Superior temporal gyrus (tissue), 1 donor: ENCODE measurements at regions not wholly inside any gene's neighbourhood (a gene's known extent, or its start where the extent isn't known, plus 50 kb on each side); places are given as distances from the start of the nearest gene placed in this dataset.

Experiments used
- DNase-seq: peaks from one replicate; pipeline ENCODE4 v3.0.0-alpha.2; 2016; ENCODE audit errors: extremely low spot score

GRCh38 chr1:177585302-177586220 is 384.3 kb downstream of the SEC16B start:
- no peak for DNase-seq

GRCh38 chr1:177573901-177574300 is 396.0 kb downstream of the SEC16B start:
- DNase-seq, result no peak

- no peak for DNase-seq
These were observed 398.3 kb downstream of the SEC16B start for GRCh38 chr1:177571485-177572076.

GRCh38 chr1:177571076-177571475 is 398.8 kb downstream of the SEC16B start:
- DNase-seq, result no peak

GRCh38 chr1:177569476-177569875 is 398.7 kb downstream of the BRINP2 start:
- no peak for DNase-seq

GRCh38 chr1:177568622-177569021 is 397.9 kb downstream of the BRINP2 start:
- no peak for DNase-seq

GRCh38 chr1:177567393-177567792 is 396.6 kb downstream of the BRINP2 start:
- DNase-seq, result no peak

- no peak for DNase-seq
These were observed 395.7 kb downstream of the BRINP2 start for GRCh38 chr1:177566495-177566894.

GRCh38 chr1:177561436-177561835 is 390.7 kb downstream of the BRINP2 start:
- DNase-seq, result no peak

GRCh38 chr1:177558372-177558771 is 387.6 kb downstream of the BRINP2 start:
- DNase-seq, result no peak

- DNase-seq, result no peak
These were observed 385.4 kb downstream of the BRINP2 start for GRCh38 chr1:177556163-177556562.

- no peak for DNase-seq
These were observed 376.4 kb downstream of the BRINP2 start for GRCh38 chr1:177547200-177547599.

GRCh38 chr1:177546346-177546745 is 375.6 kb downstream of the BRINP2 start:
- DNase-seq, result no peak

- no peak for DNase-seq
These were observed 355.4 kb downstream of the BRINP2 start for GRCh38 chr1:177526201-177526600.

- DNase-seq, result no peak
These were observed 354.4 kb downstream of the BRINP2 start for GRCh38 chr1:177525176-177525575.

- DNase-seq, result no peak
These were observed 346.8 kb downstream of the BRINP2 start for GRCh38 chr1:177517546-177517945.

- DNase-seq, result no peak
These were observed 343.4 kb downstream of the BRINP2 start for GRCh38 chr1:177514207-177514606.

- DNase-seq, result no peak
These were observed 340.3 kb downstream of the BRINP2 start for GRCh38 chr1:177511036-177511435.

- DNase-seq, result no peak
These were observed 335.3 kb downstream of the BRINP2 start for GRCh38 chr1:177505905-177506590.

- DNase-seq, result no peak
These were observed 325.1 kb downstream of the BRINP2 start for GRCh38 chr1:177495878-177496277.

- no peak for DNase-seq
These were observed 320.0 kb downstream of the BRINP2 start for GRCh38 chr1:177490786-177491185.

- no peak for DNase-seq
These were observed 319.4 kb downstream of the BRINP2 start for GRCh38 chr1:177490036-177490639.
